ENCODE measurements at regions not wholly inside any gene's neighbourhood (a gene's known extent, or its start where the extent isn't known, plus 50 kb on each side); places are given as distances from the start of the nearest gene placed in this dataset.
A peak's percentile ranks its signal among the peaks of the same experiment; 100 is the strongest.

DNA sequence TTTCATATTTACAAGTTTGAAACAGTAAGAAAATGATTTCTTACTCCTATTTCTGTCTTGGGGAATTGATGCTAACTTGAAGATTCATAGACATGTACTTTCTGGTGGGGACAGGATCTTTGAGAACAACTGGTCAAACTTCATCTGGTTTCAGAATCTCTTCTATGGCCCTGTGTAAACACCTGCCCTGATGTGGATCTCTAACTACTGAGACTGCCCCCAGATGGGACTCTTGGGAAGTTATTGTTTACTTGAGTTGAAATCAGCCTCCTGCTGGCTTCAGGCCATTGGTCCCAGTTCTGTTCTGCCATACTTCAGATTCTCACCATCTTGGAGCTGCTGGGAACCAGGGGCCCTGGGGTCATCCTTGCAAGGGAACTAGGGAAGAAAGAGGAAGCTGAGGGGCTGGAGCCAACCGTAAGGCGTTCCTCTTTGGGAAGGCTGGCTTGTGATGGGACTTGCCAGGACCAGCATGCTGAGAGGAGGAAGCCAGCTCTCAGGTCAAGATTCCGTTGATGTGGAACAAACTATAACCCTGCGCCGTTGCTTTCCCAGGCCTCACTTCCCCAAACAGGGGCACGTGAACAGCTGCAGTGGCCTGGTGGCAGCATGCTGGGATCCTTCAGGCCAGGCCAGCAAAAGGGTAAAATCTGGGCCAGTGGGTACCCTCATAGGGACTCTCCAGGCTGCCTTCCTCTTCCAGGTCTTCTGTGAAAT is 135.5 kb upstream of the CXCR4 start:
- Histone ChIP-seq H3K4me3 (ENCODE audit: low read depth in 1 of 2, low read length in 2 of 2) (no peak overlapping the region), H3K9me3 (ENCODE audit: control insufficient read depth in 1 of 2, low read length in 2 of 2) (no peaks in the 10 kb centered on the region), H3K27me3 (ENCODE audit: control insufficient read depth in 1 of 2, insufficient read depth in 2 of 2, low read length in 2 of 2) (no peaks in the 10 kb centered on the region), H3K27ac (ENCODE audit: low read depth, low read length) (no peak overlapping the region), H3K36me3 (ENCODE audit: control insufficient read depth in 1 of 2, insufficient read depth in 2 of 2, low read length in 2 of 2) (no peaks in the 10 kb centered on the region), H3K4me1 (ENCODE audit: control insufficient read depth in 1 of 2, insufficient read depth in 2 of 2, low read length in 2 of 2) (no peaks in the 10 kb centered on the region), H3K9ac (ENCODE audit: low read depth in 1 of 2, low read length in 2 of 2) (no peak overlapping the region)

- H3K9me3 ChIP-seq (ENCODE audit: control insufficient read depth in 1 of 2, low read length in 2 of 2) = no peaks in the 10 kb centered on the region
- no peak overlapping the region for H3K9ac ChIP-seq (ENCODE audit: low read depth in 1 of 2, low read length in 2 of 2)
- no peak overlapping the region for H3K27ac ChIP-seq (ENCODE audit: low read depth, low read length)
- H3K36me3 ChIP-seq (ENCODE audit: control insufficient read depth in 1 of 2, insufficient read depth in 2 of 2, low read length in 2 of 2) = no peaks in the 10 kb centered on the region
- H3K4me3 ChIP-seq (ENCODE audit: low read depth in 1 of 2, low read length in 2 of 2) = no peak overlapping the region
- no peaks in the 10 kb centered on the region for H3K4me1 ChIP-seq (ENCODE audit: control insufficient read depth in 1 of 2, insufficient read depth in 2 of 2, low read length in 2 of 2)
- no peaks in the 10 kb centered on the region for H3K27me3 ChIP-seq (ENCODE audit: control insufficient read depth in 1 of 2, insufficient read depth in 2 of 2, low read length in 2 of 2)
Observed at GRCh38 chr2:136251885-136252585, 134.1 kb upstream of the CXCR4 start.

DNA sequence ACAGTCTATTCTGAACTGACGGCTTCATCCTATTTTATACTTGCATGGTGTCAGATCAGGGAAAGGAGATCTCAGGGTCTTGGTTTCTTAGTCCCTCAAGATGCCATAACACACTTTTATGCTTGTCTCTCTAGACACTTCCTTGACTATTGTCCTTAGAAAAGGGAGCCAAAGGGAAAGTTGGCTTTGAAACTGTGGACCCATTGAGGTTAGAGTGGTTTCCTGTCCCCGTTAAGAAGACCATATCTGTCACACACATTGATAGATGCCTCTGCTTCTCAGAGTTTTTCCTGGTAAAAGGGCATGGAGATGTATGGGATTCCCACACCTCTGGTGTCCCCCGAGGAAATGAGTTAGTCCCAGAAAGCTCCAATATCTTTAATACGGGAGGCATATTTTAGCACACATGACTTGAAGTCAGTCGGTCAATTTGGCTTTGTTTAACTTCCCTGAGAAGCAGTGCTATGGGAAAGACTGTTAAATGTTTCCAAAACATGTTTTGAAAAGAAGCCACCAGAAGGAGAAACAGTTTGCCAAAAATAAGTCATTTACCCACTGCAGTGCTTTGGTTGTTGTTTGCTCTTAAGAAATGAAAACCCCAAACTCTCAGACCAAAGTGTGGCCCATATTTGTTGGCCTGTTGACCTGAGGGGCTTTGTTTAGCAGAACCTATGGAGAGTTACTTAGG is 133.4 kb upstream of the CXCR4 start:
- Histone ChIP-seq H3K27me3 (ENCODE audit: control insufficient read depth in 1 of 2, insufficient read depth in 2 of 2, low read length in 2 of 2) (no peaks in the 10 kb centered on the region), H3K27ac (ENCODE audit: low read depth, low read length) (no peak overlapping the region), H3K9ac (ENCODE audit: low read depth in 1 of 2, low read length in 2 of 2) (no peak overlapping the region), H3K9me3 (ENCODE audit: control insufficient read depth in 1 of 2, low read length in 2 of 2) (no peaks in the 10 kb centered on the region), H3K36me3 (ENCODE audit: control insufficient read depth in 1 of 2, insufficient read depth in 2 of 2, low read length in 2 of 2) (no peaks in the 10 kb centered on the region), H3K4me3 (ENCODE audit: low read depth in 1 of 2, low read length in 2 of 2) (no peak overlapping the region), H3K4me1 (ENCODE audit: control insufficient read depth in 1 of 2, insufficient read depth in 2 of 2, low read length in 2 of 2) (peaks cover 0 to under 1% of the 10 kb centered on the region in 2 donors)

GRCh38 chr2:136250131-136250530 is 132.2 kb upstream of the CXCR4 start:
- H3K4me1 ChIP-seq (ENCODE audit: control insufficient read depth in 1 of 2, insufficient read depth in 2 of 2, low read length in 2 of 2) = peaks cover 0 to 5% of the 10 kb centered on the region in 2 donors
- no peaks in the 10 kb centered on the region for H3K36me3 ChIP-seq (ENCODE audit: control insufficient read depth in 1 of 2, insufficient read depth in 2 of 2, low read length in 2 of 2)
- H3K9ac ChIP-seq (ENCODE audit: low read depth in 1 of 2, low read length in 2 of 2) = no peak overlapping the region
- H3K4me3 ChIP-seq (ENCODE audit: low read depth in 1 of 2, low read length in 2 of 2) = no peak overlapping the region
- no peaks in the 10 kb centered on the region for H3K9me3 ChIP-seq (ENCODE audit: control insufficient read depth in 1 of 2, low read length in 2 of 2)
- no peaks in the 10 kb centered on the region for H3K27me3 ChIP-seq (ENCODE audit: control insufficient read depth in 1 of 2, insufficient read depth in 2 of 2, low read length in 2 of 2)
- H3K27ac ChIP-seq (ENCODE audit: low read depth, low read length) = no peak overlapping the region

DNA sequence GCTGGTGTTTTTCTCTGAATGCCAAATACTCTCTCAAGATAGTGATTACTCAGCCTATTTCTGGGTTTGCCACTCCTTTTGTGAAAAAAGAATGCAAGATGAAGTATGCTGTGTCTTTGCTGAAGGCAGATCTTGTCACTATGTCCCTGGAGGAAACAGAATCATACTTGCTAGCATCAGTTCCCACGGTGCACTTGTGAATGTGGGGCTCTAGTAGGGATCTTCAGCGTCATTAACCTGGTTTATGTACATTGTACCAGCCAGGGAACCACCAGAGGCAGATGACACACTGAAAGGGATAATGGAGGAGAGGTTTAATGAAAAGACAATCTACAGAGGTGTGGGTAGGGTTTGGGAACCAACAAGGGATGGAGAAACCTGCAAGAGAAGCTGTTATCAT is 131.0 kb upstream of the CXCR4 start:
- no peak overlapping the region for H3K4me3 ChIP-seq (ENCODE audit: low read depth in 1 of 2, low read length in 2 of 2)
- H3K9me3 ChIP-seq (ENCODE audit: control insufficient read depth in 1 of 2, low read length in 2 of 2) = no peaks in the 10 kb centered on the region
- no peak overlapping the region for H3K27ac ChIP-seq (ENCODE audit: low read depth, low read length)
- peaks cover 0 to 5% of the 10 kb centered on the region in 2 donors for H3K4me1 ChIP-seq (ENCODE audit: control insufficient read depth in 1 of 2, insufficient read depth in 2 of 2, low read length in 2 of 2)
- H3K9ac ChIP-seq (ENCODE audit: low read depth in 1 of 2, low read length in 2 of 2) = no peak overlapping the region
- no peaks in the 10 kb centered on the region for H3K27me3 ChIP-seq (ENCODE audit: control insufficient read depth in 1 of 2, insufficient read depth in 2 of 2, low read length in 2 of 2)
- no peaks in the 10 kb centered on the region for H3K36me3 ChIP-seq (ENCODE audit: control insufficient read depth in 1 of 2, insufficient read depth in 2 of 2, low read length in 2 of 2)

- H3K4me3 ChIP-seq (ENCODE audit: low read depth in 1 of 2, low read length in 2 of 2) = no peak overlapping the region
- H3K27ac ChIP-seq (ENCODE audit: low read depth, low read length) = no peak overlapping the region
- no peaks in the 10 kb centered on the region for H3K27me3 ChIP-seq (ENCODE audit: control insufficient read depth in 1 of 2, insufficient read depth in 2 of 2, low read length in 2 of 2)
- peaks cover 0 to 5% of the 10 kb centered on the region in 2 donors for H3K4me1 ChIP-seq (ENCODE audit: control insufficient read depth in 1 of 2, insufficient read depth in 2 of 2, low read length in 2 of 2)
- no peaks in the 10 kb centered on the region for H3K9me3 ChIP-seq (ENCODE audit: control insufficient read depth in 1 of 2, low read length in 2 of 2)
- no peaks in the 10 kb centered on the region for H3K36me3 ChIP-seq (ENCODE audit: control insufficient read depth in 1 of 2, insufficient read depth in 2 of 2, low read length in 2 of 2)
- no peak overlapping the region for H3K9ac ChIP-seq (ENCODE audit: low read depth in 1 of 2, low read length in 2 of 2)
Observed at GRCh38 chr2:136248242-136248641, 130.3 kb upstream of the CXCR4 start.

DNA sequence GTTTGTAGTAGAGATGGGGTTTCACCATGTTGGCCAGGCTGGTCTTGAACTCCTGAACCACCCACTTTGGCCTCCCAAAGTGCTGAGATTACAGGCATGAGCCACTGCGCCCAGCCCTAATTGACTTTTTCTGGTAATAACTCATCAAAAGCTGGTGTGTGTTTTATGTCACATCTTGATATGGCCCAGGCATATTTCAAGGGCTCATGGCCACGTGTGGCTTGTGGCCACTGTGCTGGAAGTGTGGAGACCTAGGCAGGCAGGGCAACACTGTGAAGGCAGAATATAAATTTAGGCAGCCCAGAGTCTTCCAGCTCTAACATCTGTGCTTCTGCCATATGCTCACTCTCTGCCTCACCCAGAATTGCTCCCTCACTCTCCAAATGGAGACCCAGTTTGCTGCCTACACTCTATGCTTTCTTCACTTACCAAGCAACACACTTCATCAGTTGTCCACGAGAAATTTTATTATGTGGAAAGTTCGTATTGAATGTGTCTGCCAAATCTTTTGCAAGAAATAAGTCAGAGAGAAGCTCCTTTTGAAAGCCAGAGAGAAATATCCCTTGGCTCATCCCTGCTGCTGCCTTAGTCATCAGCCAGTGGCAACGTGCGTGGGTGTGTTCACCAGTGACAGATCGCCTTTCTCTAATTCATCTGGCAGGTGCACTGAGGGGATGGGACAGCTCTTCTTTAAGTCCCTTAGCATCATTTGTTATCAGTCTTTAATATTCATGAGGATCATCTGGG is 129.4 kb upstream of the CXCR4 start:
- Histone ChIP-seq H3K4me1 (ENCODE audit: control insufficient read depth in 1 of 2, insufficient read depth in 2 of 2, low read length in 2 of 2) (peaks cover 5 to 7% of the 10 kb centered on the region in 2 donors), H3K9me3 (ENCODE audit: control insufficient read depth in 1 of 2, low read length in 2 of 2) (no peaks in the 10 kb centered on the region), H3K27ac (ENCODE audit: low read depth, low read length) (no peak overlapping the region), H3K9ac (ENCODE audit: low read depth in 1 of 2, low read length in 2 of 2) (no peak overlapping the region), H3K36me3 (ENCODE audit: control insufficient read depth in 1 of 2, insufficient read depth in 2 of 2, low read length in 2 of 2) (no peaks in the 10 kb centered on the region), H3K4me3 (ENCODE audit: low read depth in 1 of 2, low read length in 2 of 2) (no peak overlapping the region), H3K27me3 (ENCODE audit: control insufficient read depth in 1 of 2, insufficient read depth in 2 of 2, low read length in 2 of 2) (no peaks in the 10 kb centered on the region)

DNA sequence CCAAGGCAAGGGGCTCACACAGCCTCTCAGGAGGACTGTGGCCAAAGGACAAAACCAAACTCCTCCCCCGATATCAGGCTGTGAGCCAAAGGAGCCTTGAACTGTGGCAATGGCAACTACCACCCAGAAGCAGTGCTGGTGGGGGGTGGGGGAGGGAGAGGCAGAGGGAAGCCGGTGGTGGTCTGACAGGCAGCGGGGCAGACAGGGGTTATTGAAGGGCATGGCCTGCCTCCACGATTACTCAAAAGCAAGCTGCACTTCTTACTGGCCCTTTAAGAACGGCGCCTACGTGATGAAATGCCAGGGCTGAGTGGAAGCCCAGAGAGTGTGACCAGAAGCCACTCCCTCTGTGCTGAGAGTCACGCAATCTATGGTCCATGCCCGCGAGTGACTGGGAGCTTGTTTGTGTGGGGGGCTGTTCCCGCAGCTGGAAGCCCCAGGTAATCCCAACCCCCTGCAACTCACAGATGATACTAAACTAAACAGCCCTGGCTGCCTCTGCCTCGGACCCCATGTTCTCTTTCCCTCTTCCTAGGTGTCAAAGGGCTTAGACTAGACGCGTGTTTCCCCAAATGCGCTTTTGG is 128.2 kb upstream of the CXCR4 start:
- Histone ChIP-seq H3K9me3 (ENCODE audit: control insufficient read depth in 1 of 2, low read length in 2 of 2) (no peaks in the 10 kb centered on the region), H3K27me3 (ENCODE audit: control insufficient read depth in 1 of 2, insufficient read depth in 2 of 2, low read length in 2 of 2) (no peaks in the 10 kb centered on the region), H3K27ac (ENCODE audit: low read depth, low read length) (no peak overlapping the region), H3K36me3 (ENCODE audit: control insufficient read depth in 1 of 2, insufficient read depth in 2 of 2, low read length in 2 of 2) (no peaks in the 10 kb centered on the region), H3K4me3 (ENCODE audit: low read depth in 1 of 2, low read length in 2 of 2) (peak overlapping the region in 1 of 2 donors; percentile 24), H3K9ac (ENCODE audit: low read depth in 1 of 2, low read length in 2 of 2) (peak overlapping the region in 1 of 2 donors; percentile 10), H3K4me1 (ENCODE audit: control insufficient read depth in 1 of 2, insufficient read depth in 2 of 2, low read length in 2 of 2) (peaks cover 5 to 9% of the 10 kb centered on the region in 2 donors)

DNA sequence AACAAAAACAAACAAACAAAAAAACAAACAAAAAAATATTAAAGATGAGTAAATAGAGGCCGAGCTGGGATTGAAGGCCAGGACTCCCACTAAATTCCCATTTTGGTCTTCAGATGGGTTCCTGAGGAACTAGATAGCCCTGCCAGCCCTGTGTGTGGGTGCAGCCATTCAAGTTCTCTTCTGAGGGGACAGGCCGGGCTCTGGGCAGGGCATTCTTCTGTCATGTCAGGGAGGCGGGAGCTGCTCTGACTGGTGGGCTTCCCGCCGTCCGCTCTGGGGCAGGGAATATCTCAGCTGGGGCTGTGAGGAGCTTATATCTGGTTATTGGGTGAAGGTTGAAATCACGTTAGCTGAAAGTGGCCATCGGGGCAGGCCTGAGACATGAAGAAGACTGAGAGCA is 127.3 kb upstream of the CXCR4 start:
- H3K27me3 ChIP-seq (ENCODE audit: control insufficient read depth in 1 of 2, insufficient read depth in 2 of 2, low read length in 2 of 2) = no peaks in the 10 kb centered on the region
- H3K36me3 ChIP-seq (ENCODE audit: control insufficient read depth in 1 of 2, insufficient read depth in 2 of 2, low read length in 2 of 2) = no peaks in the 10 kb centered on the region
- no peak overlapping the region for H3K9ac ChIP-seq (ENCODE audit: low read depth in 1 of 2, low read length in 2 of 2)
- H3K9me3 ChIP-seq (ENCODE audit: control insufficient read depth in 1 of 2, low read length in 2 of 2) = no peaks in the 10 kb centered on the region
- H3K27ac ChIP-seq (ENCODE audit: low read depth, low read length) = no peak overlapping the region
- peaks cover 5 to 9% of the 10 kb centered on the region in 2 donors for H3K4me1 ChIP-seq (ENCODE audit: control insufficient read depth in 1 of 2, insufficient read depth in 2 of 2, low read length in 2 of 2)
- H3K4me3 ChIP-seq (ENCODE audit: low read depth in 1 of 2, low read length in 2 of 2) = no peak overlapping the region
